ENCODE measurements at regions not wholly inside any gene's neighbourhood (a gene's known extent, or its start where the extent isn't known, plus 50 kb on each side); places are given as distances from the start of the nearest gene placed in this dataset.

DNA sequence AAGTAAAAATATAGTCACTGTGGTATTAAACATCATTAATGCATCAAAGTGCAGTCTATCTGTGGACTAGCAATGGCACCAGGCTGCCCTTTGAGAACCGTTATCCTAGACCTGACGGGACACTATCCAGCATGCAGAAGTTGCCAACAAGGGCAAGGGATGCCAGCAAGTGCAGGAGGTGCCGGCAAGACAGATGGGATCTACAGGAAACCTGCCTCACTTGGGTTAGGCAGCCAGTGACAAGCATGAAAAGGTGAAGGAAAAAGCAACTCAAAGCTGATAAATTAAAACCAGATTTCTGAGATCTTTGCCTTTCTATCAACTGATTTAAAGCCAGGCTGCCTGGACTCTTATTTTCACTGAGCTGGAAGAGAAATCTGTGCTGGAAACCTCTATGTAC, 315.2 kb upstream of the PDE4D start:
- no peak for TF ChIP-seq EP300 (IDR thresholded peaks at IDR 0.05)
- TF ChIP-seq, protein P1, sequence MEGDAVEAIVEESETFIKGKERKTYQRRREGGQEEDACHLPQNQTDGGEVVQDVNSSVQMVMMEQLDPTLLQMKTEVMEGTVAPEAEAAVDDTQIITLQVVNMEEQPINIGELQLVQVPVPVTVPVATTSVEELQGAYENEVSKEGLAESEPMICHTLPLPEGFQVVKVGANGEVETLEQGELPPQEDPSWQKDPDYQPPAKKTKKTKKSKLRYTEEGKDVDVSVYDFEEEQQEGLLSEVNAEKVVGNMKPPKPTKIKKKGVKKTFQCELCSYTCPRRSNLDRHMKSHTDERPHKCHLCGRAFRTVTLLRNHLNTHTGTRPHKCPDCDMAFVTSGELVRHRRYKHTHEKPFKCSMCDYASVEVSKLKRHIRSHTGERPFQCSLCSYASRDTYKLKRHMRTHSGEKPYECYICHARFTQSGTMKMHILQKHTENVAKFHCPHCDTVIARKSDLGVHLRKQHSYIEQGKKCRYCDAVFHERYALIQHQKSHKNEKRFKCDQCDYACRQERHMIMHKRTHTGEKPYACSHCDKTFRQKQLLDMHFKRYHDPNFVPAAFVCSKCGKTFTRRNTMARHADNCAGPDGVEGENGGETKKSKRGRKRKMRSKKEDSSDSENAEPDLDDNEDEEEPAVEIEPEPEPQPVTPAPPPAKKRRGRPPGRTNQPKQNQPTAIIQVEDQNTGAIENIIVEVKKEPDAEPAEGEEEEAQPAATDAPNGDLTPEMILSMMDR (IDR thresholded peaks at IDR 0.05), result no peak

Data from suprapubic skin (tissue), 3 donors.